ENCODE measurements at regions not wholly inside any gene's neighbourhood (a gene's known extent, or its start where the extent isn't known, plus 50 kb on each side); places are given as distances from the start of the nearest gene placed in this dataset.

DNA sequence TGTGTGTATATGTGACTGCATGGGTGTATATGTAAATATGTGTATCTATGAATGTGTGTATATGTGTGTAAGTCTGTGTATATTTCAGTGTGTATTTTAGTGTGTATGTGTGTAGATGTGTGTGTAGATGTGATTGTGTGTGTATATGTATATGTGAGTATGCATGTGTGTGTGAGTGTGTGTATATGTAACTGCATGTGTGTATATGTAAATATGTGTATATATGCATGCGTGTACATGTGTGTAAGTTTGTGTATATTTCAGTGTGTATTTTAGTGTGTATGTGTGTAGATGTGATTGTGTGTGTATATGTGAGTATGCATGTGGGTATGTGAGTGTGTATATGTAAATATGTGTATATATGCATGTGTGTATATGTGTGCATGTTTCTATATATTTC is 169.9 kb downstream of the MN1 start:
- no peak for ATAC-seq
- TF ChIP-seq PPARA (CRISPR knock-in tag; IDR thresholded peaks at IDR 0.05; ENCODE audit: borderline replicate concordance) (no peak), SNAI2 (CRISPR knock-in tag; IDR thresholded peaks at IDR 0.05) (no peak), PATZ1 (CRISPR knock-in tag; IDR thresholded peaks at IDR 0.05; ENCODE audit: borderline replicate concordance) (no peak), TSHZ2 (CRISPR knock-in tag; IDR thresholded peaks at IDR 0.05) (no peak), GLIS3 (CRISPR knock-in tag; IDR thresholded peaks at IDR 0.05) (no peak)
- TF ChIP-seq, protein P1, sequence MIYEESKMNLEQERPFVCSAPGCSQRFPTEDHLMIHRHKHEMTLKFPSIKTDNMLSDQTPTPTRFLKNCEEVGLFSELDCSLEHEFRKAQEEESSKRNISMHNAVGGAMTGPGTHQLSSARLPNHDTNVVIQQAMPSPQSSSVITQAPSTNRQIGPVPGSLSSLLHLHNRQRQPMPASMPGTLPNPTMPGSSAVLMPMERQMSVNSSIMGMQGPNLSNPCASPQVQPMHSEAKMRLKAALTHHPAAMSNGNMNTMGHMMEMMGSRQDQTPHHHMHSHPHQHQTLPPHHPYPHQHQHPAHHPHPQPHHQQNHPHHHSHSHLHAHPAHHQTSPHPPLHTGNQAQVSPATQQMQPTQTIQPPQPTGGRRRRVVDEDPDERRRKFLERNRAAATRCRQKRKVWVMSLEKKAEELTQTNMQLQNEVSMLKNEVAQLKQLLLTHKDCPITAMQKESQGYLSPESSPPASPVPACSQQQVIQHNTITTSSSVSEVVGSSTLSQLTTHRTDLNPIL (CRISPR knock-in tag; IDR thresholded peaks at IDR 0.05; ENCODE audit: low read depth), result no peak

DNA sequence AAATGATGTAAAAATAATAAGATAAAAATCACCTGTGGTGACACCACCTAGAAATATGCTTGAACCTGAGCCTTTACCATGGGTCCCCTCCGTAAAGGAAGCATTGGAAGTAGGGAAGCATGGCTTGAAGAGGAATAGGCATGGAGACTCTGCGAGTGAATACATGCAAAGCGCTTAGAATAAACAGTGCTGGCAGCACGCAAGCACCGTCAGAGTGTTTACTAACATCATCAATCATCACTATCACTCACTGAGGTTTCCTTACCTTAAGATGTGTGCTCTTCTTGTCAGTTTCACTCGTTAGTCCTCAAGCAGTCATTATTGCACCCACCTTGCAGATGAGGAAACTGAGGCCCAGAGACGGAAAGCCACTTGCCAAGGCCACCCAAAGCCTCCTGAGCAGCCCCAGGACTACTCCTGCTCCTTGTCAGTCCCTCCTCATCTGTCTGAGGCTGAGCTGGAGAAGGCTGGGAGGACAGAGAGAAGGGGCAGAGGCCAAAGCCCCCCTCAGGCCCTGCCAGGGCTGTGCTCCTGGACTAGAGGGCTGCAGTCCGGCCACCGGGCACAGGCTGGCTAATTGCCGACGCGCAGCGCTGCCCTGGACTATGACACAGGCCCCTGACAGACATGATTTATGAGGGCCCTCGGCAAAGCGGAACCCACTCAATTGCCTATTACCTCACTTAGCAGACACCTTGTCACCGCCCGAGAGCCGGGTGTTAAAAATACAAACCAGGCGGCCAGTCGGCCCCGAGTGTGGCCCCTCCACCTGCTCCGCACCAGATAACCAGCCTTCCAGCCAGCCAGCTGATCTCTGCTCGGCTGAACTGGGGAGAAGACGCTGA is 168.9 kb downstream of the MN1 start:
- no peak for TF ChIP-seq CSDC2 (CRISPR knock-in tag; IDR thresholded peaks at IDR 0.05)
- TF ChIP-seq, protein P2, sequence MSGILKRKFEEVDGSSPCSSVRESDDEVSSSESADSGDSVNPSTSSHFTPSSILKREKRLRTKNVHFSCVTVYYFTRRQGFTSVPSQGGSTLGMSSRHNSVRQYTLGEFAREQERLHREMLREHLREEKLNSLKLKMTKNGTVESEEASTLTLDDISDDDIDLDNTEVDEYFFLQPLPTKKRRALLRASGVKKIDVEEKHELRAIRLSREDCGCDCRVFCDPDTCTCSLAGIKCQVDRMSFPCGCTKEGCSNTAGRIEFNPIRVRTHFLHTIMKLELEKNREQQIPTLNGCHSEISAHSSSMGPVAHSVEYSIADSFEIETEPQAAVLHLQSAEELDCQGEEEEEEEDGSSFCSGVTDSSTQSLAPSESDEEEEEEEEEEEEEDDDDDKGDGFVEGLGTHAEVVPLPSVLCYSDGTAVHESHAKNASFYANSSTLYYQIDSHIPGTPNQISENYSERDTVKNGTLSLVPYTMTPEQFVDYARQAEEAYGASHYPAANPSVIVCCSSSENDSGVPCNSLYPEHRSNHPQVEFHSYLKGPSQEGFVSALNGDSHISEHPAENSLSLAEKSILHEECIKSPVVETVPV (CRISPR knock-in tag; IDR thresholded peaks at IDR 0.05), result no peak
- TF ChIP-seq PATZ1 (CRISPR knock-in tag; IDR thresholded peaks at IDR 0.05; ENCODE audit: borderline replicate concordance), result no peak
- TF ChIP-seq ZFP3 (CRISPR knock-in tag; IDR thresholded peaks at IDR 0.05), result no peak
- TF ChIP-seq ZC3H10 (CRISPR knock-in tag; IDR thresholded peaks at IDR 0.05), result no peak
- TF ChIP-seq TOX (CRISPR knock-in tag; IDR thresholded peaks at IDR 0.05; ENCODE audit: borderline replicate concordance), result no peak
- TF ChIP-seq ISL1 (CRISPR knock-in tag; IDR thresholded peaks at IDR 0.05), result no peak
- no peak for TF ChIP-seq ESRRG (CRISPR knock-in tag; IDR thresholded peaks at IDR 0.05)
- TF ChIP-seq, protein P1 (CRISPR knock-in tag; IDR thresholded peaks at IDR 0.05; ENCODE audit: low read depth), result no peak
- TF ChIP-seq GLIS3 (CRISPR knock-in tag; IDR thresholded peaks at IDR 0.05), result no peak
- ATAC-seq, result no peak; the same call in 2 of the 3 replicates

GRCh38 chr22:27633296-27633871 is 168.2 kb downstream of the MN1 start:
- no peak for TF ChIP-seq PPARA (CRISPR knock-in tag; IDR thresholded peaks at IDR 0.05; ENCODE audit: borderline replicate concordance)
- TF ChIP-seq ZNF8 (CRISPR knock-in tag; IDR thresholded peaks at IDR 0.05), result no peak
- TF ChIP-seq GLIS3 (CRISPR knock-in tag; IDR thresholded peaks at IDR 0.05), result no peak
- no peak for TF ChIP-seq TSHZ2 (CRISPR knock-in tag; IDR thresholded peaks at IDR 0.05)
- TF ChIP-seq, protein P1 (CRISPR knock-in tag; IDR thresholded peaks at IDR 0.05; ENCODE audit: low read depth), result no peak
- no peak for TF ChIP-seq ARNTL (CRISPR knock-in tag; IDR thresholded peaks at IDR 0.05; ENCODE audit: borderline replicate concordance, low read depth)
- no peak for TF ChIP-seq ZC3H10 (CRISPR knock-in tag; IDR thresholded peaks at IDR 0.05)
- no peak for TF ChIP-seq RARB (CRISPR knock-in tag; IDR thresholded peaks at IDR 0.05)
- no peak for TF ChIP-seq OSR1 (CRISPR knock-in tag; IDR thresholded peaks at IDR 0.05)
- no peak for TF ChIP-seq BACH2 (CRISPR knock-in tag; IDR thresholded peaks at IDR 0.05; ENCODE audit: borderline replicate concordance)
- TF ChIP-seq ESRRG (CRISPR knock-in tag; IDR thresholded peaks at IDR 0.05), result no peak
- no peak for TF ChIP-seq SNAI2 (CRISPR knock-in tag; IDR thresholded peaks at IDR 0.05)
- no peak for TF ChIP-seq ZNF70 (CRISPR knock-in tag; IDR thresholded peaks at IDR 0.05)
- ATAC-seq, result no peak
